ENCODE measurements at regions not wholly inside any gene's neighbourhood (a gene's known extent, or its start where the extent isn't known, plus 50 kb on each side); places are given as distances from the start of the nearest gene placed in this dataset.

- no peak for DNase-seq
Observed at GRCh38 chr3:130263708-130264107, 81.8 kb upstream of the COL6A5 start.

DNA sequence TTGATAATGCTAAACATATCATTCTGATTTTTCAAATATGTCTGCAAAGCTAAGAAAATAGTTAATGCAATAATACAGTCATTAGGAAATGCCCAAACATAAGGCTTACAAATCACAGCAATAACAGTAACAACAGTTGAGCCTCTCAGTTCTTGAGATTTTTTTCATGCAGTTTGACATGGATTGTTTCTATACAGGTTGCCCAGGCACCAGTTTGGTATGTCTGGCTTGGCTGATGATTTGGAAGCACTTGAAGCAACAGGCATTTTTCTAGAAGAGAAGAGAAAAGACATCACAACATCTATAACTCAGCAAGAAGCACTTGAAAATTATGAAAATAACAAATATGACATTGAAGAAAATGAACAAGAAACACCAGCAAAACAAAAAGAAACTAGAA is 78.7 kb upstream of the COL6A5 start:
- DNase-seq: no peak

- peak; percentile 27 for DNase-seq
Observed at GRCh38 chr3:130276203-130276803, 69.2 kb upstream of the COL6A5 start.

GRCh38 chr3:130288670-130289069 is 56.8 kb upstream of the COL6A5 start:
- DNase-seq: no peak

DNA sequence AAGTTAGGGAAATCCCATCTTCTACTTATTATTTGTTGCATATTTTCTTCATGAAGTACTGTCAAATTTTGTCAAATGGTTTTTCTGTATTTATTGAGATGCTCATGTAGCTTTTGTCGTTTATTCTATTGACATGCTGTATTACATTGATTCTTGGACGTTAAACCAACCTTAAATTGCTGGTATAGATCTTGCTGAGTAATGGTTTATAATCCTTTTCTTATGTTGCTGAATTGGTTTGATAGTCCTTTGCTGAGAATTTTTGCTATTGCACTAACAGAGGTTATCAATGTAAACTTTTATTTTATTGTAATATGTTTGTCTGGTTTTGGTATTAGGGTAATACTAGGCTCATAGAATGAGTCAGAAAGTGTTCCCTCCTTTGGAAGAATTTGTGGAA is 54.3 kb upstream of the COL6A5 start:
- DNase-seq: no peak

DNA sequence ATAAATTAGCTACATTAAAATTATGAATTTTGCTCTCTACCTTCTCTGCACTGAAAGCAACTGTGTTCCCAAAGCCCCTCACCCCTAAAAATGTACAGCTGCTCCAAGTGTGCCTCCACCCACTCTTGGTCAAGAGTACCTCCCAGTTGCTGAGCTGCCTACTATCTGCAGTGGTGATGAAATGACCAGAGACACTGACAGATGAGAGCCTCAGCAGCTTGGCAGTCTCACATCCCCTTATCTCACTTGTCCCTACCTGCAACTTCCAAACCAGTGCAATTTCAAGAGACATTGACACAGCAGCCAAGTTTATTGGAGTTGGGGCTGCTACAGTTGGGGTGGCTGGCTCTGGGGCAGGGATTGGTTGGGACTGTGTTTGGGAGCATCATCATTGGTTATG is 52.2 kb upstream of the COL6A5 start:
- no peak for DNase-seq
